Kidney glomerular epithelial cell (primary cell): ENCODE measurements at regions not wholly inside any gene's neighbourhood (a gene's known extent, or its start where the extent isn't known, plus 50 kb on each side); places are given as distances from the start of the nearest gene placed in this dataset.

Source experiments
- DNase-seq: peaks from one replicate; lab custom pipeline; 2025; lab: John Stamatoyannopoulos, UW

DNA sequence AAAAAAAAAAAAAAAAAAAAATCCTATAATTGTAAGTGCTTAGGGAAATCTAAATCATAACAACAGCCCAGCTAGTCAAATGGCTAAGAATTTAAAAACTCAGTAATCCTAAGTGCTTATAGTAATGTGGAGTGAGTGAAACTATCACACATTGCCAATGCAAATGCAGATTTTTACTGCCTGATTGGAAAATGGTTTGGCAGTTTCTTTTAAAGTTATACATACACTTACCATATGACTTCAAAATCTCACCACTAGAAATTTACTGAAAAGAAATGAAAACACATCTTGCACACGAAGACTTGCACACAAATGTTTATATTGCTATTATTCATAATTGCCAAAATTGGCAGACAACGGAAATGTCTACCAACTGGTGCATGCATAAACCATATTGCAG, 51.3 kb upstream of the STXBP6 start:
- DNase-seq = no peak
